ENCODE measurements at regions not wholly inside any gene's neighbourhood (a gene's known extent, or its start where the extent isn't known, plus 50 kb on each side); places are given as distances from the start of the nearest gene placed in this dataset.

DNA sequence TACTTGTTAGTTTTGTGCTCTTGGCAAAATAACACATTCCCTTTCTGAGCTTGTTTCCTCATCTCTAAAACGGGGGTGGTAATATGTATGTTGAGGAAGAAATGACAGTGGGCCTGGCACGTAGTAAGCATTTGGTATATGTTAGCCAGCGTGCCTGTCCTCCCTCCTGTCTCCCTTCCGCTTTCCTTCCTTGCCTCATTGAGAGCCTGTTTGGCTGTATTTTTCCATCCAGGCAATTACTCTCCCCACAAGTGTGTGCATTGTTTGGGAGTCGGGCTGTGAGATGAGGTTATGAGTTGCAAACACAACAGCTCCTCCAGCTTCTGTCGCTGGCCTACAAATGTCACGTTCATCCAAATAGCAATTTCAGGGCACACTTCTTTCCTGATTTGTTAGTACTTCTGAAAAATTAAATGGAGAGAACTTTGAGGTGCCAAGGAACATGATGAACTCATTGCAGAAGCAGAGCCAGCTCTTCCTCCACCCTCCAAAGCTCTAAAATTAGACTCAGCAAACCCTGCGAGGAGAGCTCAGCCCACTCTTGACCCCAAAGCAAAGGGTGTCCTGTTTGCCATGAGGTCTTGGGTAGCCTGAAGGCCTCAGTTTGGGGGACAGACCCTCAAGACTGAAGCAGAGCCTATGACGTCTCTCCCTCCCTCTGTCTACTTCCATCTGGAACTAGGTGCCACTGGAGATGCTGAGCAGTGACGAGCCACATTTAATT lies 50.7 kb upstream of the TOX2 start:
- Mint-ChIP-seq H3K27ac (no peak overlapping the region), H3K27me3 (peaks cover 15% of the 10 kb centered on the region), H3K9me3 (no peaks in the 10 kb centered on the region), H3K4me3 (no peak overlapping the region), H3K36me3 (ENCODE audit: low read depth) (no peaks in the 10 kb centered on the region), H3K4me1 (no peaks in the 10 kb centered on the region)
- POLR2A ChIA-PET: interaction anchor here (1.3 kb wide), 1 partner anchor 13 kb away, joined by 3 read pairs; no protein-coding TSS in a partner anchor
- CTCF ChIA-PET: interaction anchor here (1.0 kb wide), 1 partner anchor 24 kb away, joined by 3 read pairs; no protein-coding TSS in a partner anchor
- no peak for DNase-seq

GRCh38 chr20:43863330-43863729 lies 51.3 kb upstream of the TOX2 start:
- ChIA-PET CTCF (interaction anchor here (1.0 kb wide), 1 partner anchor 23 kb away, joined by 3 read pairs; no protein-coding TSS in a partner anchor), POLR2A (interaction anchor here (1.3 kb wide), 1 partner anchor 12 kb away, joined by 3 read pairs; no protein-coding TSS in a partner anchor)
- no peaks in the 10 kb centered on the region for H3K4me1 Mint-ChIP-seq
- H3K9me3 Mint-ChIP-seq: no peaks in the 10 kb centered on the region
- no peak overlapping the region for H3K4me3 Mint-ChIP-seq
- no peak overlapping the region for H3K27ac Mint-ChIP-seq
- no peaks in the 10 kb centered on the region for H3K36me3 Mint-ChIP-seq (ENCODE audit: low read depth)
- no peak for DNase-seq
- peaks cover 15% of the 10 kb centered on the region for H3K27me3 Mint-ChIP-seq

DNA sequence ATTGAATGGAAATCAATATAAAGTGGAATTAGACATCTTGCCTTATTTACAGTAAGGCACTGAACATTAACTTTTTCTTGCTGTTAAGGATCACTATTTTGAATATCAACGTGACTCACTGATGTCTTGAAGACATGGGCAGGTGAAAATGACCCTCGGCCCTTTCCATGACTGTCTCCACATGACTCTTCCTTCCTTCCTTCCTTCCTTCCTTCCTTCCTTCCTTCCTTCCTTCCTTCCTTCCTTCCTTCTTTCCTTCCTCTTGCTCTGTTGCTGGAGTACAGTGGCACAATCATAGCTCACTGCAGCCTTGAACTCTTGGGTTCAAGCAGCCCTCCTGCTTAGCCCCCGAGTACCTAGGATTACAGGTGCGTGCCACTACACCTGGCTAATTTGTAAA lies 52.2 kb upstream of the TOX2 start:
- no peaks in the 10 kb centered on the region for H3K4me1 Mint-ChIP-seq
- H3K4me3 Mint-ChIP-seq: no peak overlapping the region
- H3K36me3 Mint-ChIP-seq (ENCODE audit: low read depth): no peaks in the 10 kb centered on the region
- no peak overlapping the region for H3K27ac Mint-ChIP-seq
- ChIA-PET POLR2A (interaction anchor here (1.3 kb wide), 1 partner anchor 11 kb away, joined by 3 read pairs; no protein-coding TSS in a partner anchor), CTCF (no interaction called here)
- H3K9me3 Mint-ChIP-seq: no peaks in the 10 kb centered on the region
- H3K27me3 Mint-ChIP-seq: peaks cover 22% of the 10 kb centered on the region
- no peak for DNase-seq

DNA sequence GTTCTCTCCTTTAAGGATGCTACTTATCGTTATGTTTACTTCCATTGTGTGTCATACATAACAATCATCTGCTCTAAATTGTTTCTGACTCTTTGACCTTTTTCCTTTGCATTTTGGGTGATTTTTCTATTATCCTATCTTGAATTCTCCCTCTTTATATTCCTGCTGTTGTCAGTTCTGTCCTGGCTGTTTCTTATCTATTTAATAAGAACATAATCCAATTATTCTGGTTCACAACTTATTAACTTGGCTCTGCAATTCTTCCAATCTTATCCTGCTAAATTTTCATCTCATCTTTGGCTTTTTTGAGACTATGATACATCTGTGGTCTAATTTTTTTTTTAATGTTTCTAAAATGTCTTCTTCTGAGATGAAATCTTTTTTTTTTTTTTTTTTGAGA lies 54.7 kb upstream of the TOX2 start:
- ChIA-PET POLR2A (no interaction called here), CTCF (no interaction called here)
- no peaks in the 10 kb centered on the region for H3K9me3 Mint-ChIP-seq
- no peaks in the 10 kb centered on the region for H3K36me3 Mint-ChIP-seq (ENCODE audit: low read depth)
- no peak overlapping the region for H3K4me3 Mint-ChIP-seq
- H3K27me3 Mint-ChIP-seq: peaks cover 28% of the 10 kb centered on the region
- DNase-seq: no peak
- H3K27ac Mint-ChIP-seq: no peak overlapping the region
- H3K4me1 Mint-ChIP-seq: no peaks in the 10 kb centered on the region

GRCh38 chr20:43857932-43858331 lies 56.7 kb upstream of the TOX2 start:
- Mint-ChIP-seq H3K27ac (no peak overlapping the region), H3K27me3 (peaks cover 28% of the 10 kb centered on the region), H3K9me3 (no peaks in the 10 kb centered on the region), H3K36me3 (ENCODE audit: low read depth) (no peaks in the 10 kb centered on the region), H3K4me3 (no peak overlapping the region), H3K4me1 (no peaks in the 10 kb centered on the region)
- ChIA-PET CTCF (no interaction called here), POLR2A (no interaction called here)
- no peak for DNase-seq

- no peaks in the 10 kb centered on the region for H3K36me3 Mint-ChIP-seq (ENCODE audit: low read depth)
- ChIA-PET CTCF (interaction anchor here (0.7 to 1.3 kb wide), 3 partner anchors 11 to 1661 kb away, joined by 3 to 4 read pairs (median 4); no protein-coding TSS in a partner anchor), POLR2A (no interaction called here)
- H3K4me3 Mint-ChIP-seq: no peak overlapping the region
- DNase-seq: no peak
- H3K9me3 Mint-ChIP-seq: no peaks in the 10 kb centered on the region
- peaks cover 26% of the 10 kb centered on the region for H3K27me3 Mint-ChIP-seq
- H3K4me1 Mint-ChIP-seq: no peaks in the 10 kb centered on the region
- no peak overlapping the region for H3K27ac Mint-ChIP-seq
Observed at GRCh38 chr20:43857127-43857526, 57.5 kb upstream of the TOX2 start.

GRCh38 chr20:43855803-43856202 lies 58.8 kb upstream of the TOX2 start:
- H3K9me3 Mint-ChIP-seq: no peaks in the 10 kb centered on the region

GRCh38 chr20:43853918-43854317 lies 60.7 kb upstream of the TOX2 start:
- H3K27ac Mint-ChIP-seq: no peak overlapping the region
- H3K4me3 Mint-ChIP-seq: no peak overlapping the region
- H3K27me3 Mint-ChIP-seq: peaks cover 13% of the 10 kb centered on the region
- H3K36me3 Mint-ChIP-seq (ENCODE audit: low read depth): no peaks in the 10 kb centered on the region
- CTCF ChIA-PET: no interaction called here
- POLR2A ChIA-PET: no interaction called here
- no peak for DNase-seq
- no peaks in the 10 kb centered on the region for H3K9me3 Mint-ChIP-seq
- H3K4me1 Mint-ChIP-seq: no peaks in the 10 kb centered on the region

More at GRCh38 chr20:43855803-43856202, 58.8 kb upstream of the TOX2 start:
- Mint-ChIP-seq H3K4me3 (no peak overlapping the region), H3K27me3 (peaks cover 19% of the 10 kb centered on the region), H3K27ac (no peak overlapping the region), H3K36me3 (ENCODE audit: low read depth) (no peaks in the 10 kb centered on the region), H3K4me1 (no peaks in the 10 kb centered on the region)
- ChIA-PET POLR2A (no interaction called here), CTCF (interaction anchor here (1.3 kb wide), 1 partner anchor 10 kb away, joined by 3 read pairs; no protein-coding TSS in a partner anchor)
- DNase-seq: no peak

DNA sequence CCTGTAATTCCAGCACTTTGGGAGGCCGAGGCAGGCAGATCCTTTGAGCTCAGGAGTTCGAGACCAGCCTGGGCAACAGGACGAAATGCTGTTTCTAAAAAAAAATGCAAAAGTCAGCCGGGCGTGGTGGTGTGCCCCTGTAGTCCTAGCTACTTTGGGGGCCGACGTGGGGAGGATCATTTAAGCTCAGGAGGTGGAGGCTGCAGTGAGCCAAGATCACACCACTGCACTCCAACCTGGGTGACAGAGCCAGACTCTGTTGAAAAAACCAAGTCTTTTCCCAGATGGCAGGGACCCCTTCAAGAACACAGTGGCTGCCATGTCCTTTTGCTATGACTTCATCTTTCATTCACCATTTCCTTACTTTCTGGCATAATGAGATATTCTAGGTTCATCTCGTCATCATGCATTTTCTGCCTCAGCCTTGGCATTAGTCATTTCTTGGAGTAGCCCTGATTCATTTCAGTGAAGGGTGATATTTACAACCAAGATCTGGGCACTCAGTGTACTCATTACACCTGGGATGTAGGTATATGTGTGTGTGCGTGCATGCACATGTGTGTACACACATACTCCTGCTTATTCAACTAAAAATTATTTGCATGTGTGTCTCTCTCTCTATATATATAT lies 61.4 kb upstream of the TOX2 start:
- peaks cover 13% of the 10 kb centered on the region for H3K27me3 Mint-ChIP-seq

GRCh38 chr20:43849496-43850186 lies 65.0 kb upstream of the TOX2 start:
- no peaks in the 10 kb centered on the region for H3K36me3 Mint-ChIP-seq (ENCODE audit: low read depth)
- H3K9me3 Mint-ChIP-seq: no peaks in the 10 kb centered on the region
- H3K4me1 Mint-ChIP-seq: peaks cover 19% of the 10 kb centered on the region
- H3K27me3 Mint-ChIP-seq: peaks cover 6% of the 10 kb centered on the region
- POLR2A ChIA-PET: no interaction called here
- CTCF ChIA-PET: no interaction called here
- H3K4me3 Mint-ChIP-seq: no peak overlapping the region
- DNase-seq: no peak
- no peak overlapping the region for H3K27ac Mint-ChIP-seq

More for the DNA sequence above, 61.4 kb upstream of the TOX2 start:
- no peaks in the 10 kb centered on the region for H3K36me3 Mint-ChIP-seq (ENCODE audit: low read depth)
- H3K27ac Mint-ChIP-seq: no peak overlapping the region
- H3K4me3 Mint-ChIP-seq: no peak overlapping the region
- no peaks in the 10 kb centered on the region for H3K4me1 Mint-ChIP-seq
- POLR2A ChIA-PET: interaction anchor here (0.6 kb wide), 1 partner anchor 382 kb away, joined by 3 read pairs; no protein-coding TSS in a partner anchor
- CTCF ChIA-PET: no interaction called here
- DNase-seq: no peak
- no peaks in the 10 kb centered on the region for H3K9me3 Mint-ChIP-seq

GRCh38 chr20:43846516-43846905 lies 68.1 kb upstream of the TOX2 start:
- Mint-ChIP-seq H3K4me1 (peaks cover 31% of the 10 kb centered on the region), H3K4me3 (no peak overlapping the region), H3K9me3 (no peaks in the 10 kb centered on the region), H3K36me3 (ENCODE audit: low read depth) (no peaks in the 10 kb centered on the region), H3K27ac (no peak overlapping the region), H3K27me3 (peaks cover 17% of the 10 kb centered on the region)
- DNase-seq: no peak
- CTCF ChIA-PET: interaction anchor here (1.4 kb wide), 1 partner anchor 10 kb away, joined by 3 read pairs; no protein-coding TSS in a partner anchor
- POLR2A ChIA-PET: interaction anchor here (2.8 kb wide), 1 partner anchor 96 kb away, joined by 13 read pairs; no protein-coding TSS in a partner anchor

DNA sequence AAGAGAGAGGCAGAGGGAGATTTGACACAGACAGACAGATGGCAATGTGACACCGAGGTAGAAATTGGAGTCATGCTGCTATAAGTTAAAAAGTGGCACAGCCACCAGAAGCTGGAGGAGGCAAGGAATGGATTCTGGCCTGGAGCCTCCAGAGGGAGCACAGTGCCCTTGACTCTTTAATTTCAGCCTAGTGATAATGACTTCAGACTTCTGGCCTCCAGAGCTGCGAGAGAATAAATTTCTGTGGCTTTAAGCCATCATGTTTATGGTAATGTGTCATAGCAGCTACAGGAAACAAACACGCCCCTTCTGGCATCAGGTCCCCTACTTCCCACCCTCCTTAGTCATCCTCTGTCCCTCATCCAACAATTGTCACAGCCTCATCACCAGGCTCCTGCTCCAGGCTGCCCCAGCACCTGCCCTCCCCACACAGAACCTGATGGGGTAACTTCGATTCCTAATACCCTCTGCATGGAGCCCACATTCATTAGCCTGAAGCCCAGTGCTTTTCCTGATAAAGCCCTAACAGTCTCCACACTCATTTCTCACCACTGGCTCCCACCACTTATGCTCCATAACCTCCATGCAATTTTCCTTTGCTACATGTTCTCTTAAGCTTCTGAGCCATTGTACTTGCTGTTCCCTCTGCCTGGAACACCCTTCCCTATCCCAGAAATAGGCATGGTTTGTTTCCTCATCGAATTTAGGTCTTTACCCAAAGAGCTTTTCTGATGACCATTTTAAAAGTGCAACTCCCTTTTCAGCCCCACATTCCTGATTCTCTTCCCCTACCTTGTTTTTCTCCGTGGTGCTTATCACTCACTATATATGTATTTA lies 69.7 kb upstream of the TOX2 start:
- H3K4me1 Mint-ChIP-seq: peaks cover 44% of the 10 kb centered on the region
- POLR2A ChIA-PET: interaction anchor here (0.9 to 2.8 kb wide), 3 partner anchors 10 to 114 kb away, joined by 3 to 13 read pairs (median 3); no protein-coding TSS in a partner anchor
- DNase-seq: no peak
- no peaks in the 10 kb centered on the region for H3K36me3 Mint-ChIP-seq (ENCODE audit: low read depth)
- no peak overlapping the region for H3K4me3 Mint-ChIP-seq
- CTCF ChIA-PET: interaction anchor here (0.6 to 7.9 kb wide), 3 partner anchors 95 to 246 kb away, joined by 3 to 56 read pairs (median 7); no protein-coding TSS in a partner anchor
- no peak overlapping the region for H3K27ac Mint-ChIP-seq
- H3K9me3 Mint-ChIP-seq: no peaks in the 10 kb centered on the region
- H3K27me3 Mint-ChIP-seq: peaks cover 21% of the 10 kb centered on the region

All from activated CD4-positive, alpha-beta memory T cell treated with anti-CD3 and anti-CD28 coated beads, Interleukin-2, amount 10 ng/mL, durations not matched to agents 7 days and 5 days (primary cell).